Suppressor macrophage (primary cell): ENCODE measurements at regions not wholly inside any gene's neighbourhood (a gene's known extent, or its start where the extent isn't known, plus 50 kb on each side); places are given as distances from the start of the nearest gene placed in this dataset.

Experiments used
- DNase-seq, 4 experiments: peaks; one replicate each; pipeline ENCODE4 v3.0.0-alpha.2; 2020 to 2022

- peak; percentile 66 to 92 (median 79) for DNase-seq
Observed at GRCh38 chr14:71362920-71363584, 455.8 kb downstream of the PCNX1 start.

GRCh38 chr14:71363946-71364925 lies 457.0 kb downstream of the PCNX1 start:
- DNase-seq: peak; percentile 9 to 50 (median 34)

DNA sequence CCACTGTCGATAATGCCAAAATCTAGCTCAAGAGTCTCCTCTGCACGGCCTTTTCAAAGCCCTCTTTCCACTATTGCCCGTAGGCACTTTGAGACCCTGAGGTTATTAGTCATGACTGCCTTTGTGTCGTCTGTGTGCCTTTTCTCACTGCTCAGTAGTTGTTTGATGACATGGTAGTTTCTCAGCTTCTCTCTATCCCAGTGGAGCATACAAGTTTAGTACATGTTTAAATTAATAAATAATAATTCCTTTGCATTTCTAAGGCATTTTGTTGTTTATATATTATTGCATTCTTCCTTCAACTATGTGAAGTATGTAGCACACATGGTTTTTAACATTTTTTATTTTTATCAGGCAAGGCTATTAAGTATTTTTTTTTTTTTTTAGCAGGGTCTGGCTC lies 458.1 kb downstream of the PCNX1 start:
- DNase-seq: no peak

DNA sequence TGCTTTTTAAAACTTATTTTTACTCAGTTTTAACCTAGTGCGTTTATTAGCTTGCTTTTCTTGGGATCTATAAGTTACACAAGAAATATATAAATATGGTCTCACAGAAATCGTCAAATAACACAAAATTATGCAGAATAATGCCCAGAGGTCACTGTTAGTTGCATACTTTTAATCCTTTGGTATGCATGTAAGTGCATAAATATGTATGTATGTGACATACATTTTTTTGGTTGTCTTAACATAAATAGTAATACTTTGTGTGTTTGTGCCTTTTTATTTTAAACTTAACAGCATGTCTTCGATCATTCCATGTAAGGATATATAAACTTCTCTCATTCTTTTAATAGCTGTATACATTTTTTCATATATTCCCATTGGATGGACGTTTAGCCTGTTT lies 459.6 kb downstream of the PCNX1 start:
- DNase-seq: no peak

GRCh38 chr14:71371711-71372396 lies 464.6 kb downstream of the PCNX1 start:
- peak in 3 of 4 experiments; percentile 9 to 44 (median 20) for DNase-seq

GRCh38 chr14:71372411-71372838 lies 465.2 kb downstream of the PCNX1 start:
- DNase-seq: peak in 3 of 4 experiments; percentile 14 to 80 (median 76)

DNA sequence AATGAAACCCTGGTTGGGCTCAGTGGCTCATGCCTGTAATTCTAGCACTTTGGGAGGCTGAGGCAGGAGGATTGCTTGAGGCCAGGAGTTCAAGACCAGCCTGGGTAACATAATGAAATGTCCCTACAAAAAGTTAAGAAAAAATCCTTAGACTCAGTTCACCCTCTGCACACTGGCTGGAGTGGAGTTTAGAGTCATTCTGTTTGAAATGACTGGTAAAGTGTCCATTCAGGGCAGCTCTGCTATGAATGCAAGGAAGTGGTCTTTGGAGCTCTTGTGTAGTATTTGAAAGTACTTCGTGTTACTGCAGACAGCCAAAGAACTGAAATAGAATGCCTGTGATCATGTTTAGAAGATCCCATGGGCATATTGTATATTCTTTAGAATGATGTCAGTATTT lies 466.5 kb downstream of the PCNX1 start:
- DNase-seq: no peak

- no peak for DNase-seq
Observed at GRCh38 chr14:71374989-71375388, 467.7 kb downstream of the PCNX1 start.

- no peak for DNase-seq
Observed at GRCh38 chr14:71377099-71377498, 469.8 kb downstream of the PCNX1 start.

GRCh38 chr14:71380271-71380670 lies 473.0 kb downstream of the PCNX1 start:
- DNase-seq: no peak

DNA sequence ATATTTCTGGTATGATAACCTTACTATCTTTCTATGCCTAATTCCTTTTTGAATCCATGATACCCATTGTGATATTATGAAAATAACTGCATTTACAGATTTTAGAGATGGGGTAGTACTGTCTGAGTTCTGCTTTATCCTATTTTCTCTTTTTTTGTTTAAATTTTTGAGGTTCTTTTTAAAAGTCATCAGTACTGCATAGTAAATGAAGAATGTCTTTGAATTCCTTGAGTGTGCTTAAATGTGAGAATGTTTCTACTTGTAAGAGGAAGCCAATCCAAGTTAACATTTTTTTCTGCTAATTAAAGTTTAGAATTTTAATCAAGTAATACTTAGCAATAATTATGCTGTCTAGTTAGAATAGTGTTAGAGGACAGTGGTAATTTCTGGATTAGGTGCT lies 474.6 kb downstream of the PCNX1 start:
- DNase-seq: no peak

GRCh38 chr14:71382315-71382714 lies 475.1 kb downstream of the PCNX1 start:
- no peak for DNase-seq

GRCh38 chr14:71383510-71383909 lies 476.3 kb downstream of the PCNX1 start:
- no peak for DNase-seq

GRCh38 chr14:71384007-71384845 lies 477.0 kb downstream of the PCNX1 start:
- no peak for DNase-seq

- no peak for DNase-seq
Observed at GRCh38 chr14:71387753-71388152, 480.5 kb downstream of the PCNX1 start.

GRCh38 chr14:71388336-71388735 lies 481.1 kb downstream of the PCNX1 start:
- DNase-seq: no peak

DNA sequence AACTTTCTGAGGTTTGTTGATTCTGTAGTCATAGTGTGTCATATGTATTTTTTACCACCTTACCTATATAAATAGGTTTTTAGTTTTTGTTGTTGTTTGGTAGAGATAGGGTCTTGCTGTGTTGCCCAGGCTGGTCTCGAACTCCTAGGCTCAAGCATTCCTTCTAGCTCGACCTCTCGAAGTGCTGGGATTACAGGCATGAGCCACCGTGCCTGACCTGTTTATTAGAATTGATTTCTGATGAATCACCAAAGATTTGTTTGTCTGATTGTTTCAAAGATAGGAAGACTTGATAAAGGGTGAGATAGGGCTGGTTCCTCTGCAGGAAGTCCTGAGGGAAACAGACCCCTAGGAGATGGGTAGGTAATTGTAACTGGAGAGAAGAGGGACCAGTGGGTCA lies 481.6 kb downstream of the PCNX1 start:
- DNase-seq: no peak

- no peak for DNase-seq
Observed at GRCh38 chr14:71394386-71394785, 487.1 kb downstream of the PCNX1 start.

DNA sequence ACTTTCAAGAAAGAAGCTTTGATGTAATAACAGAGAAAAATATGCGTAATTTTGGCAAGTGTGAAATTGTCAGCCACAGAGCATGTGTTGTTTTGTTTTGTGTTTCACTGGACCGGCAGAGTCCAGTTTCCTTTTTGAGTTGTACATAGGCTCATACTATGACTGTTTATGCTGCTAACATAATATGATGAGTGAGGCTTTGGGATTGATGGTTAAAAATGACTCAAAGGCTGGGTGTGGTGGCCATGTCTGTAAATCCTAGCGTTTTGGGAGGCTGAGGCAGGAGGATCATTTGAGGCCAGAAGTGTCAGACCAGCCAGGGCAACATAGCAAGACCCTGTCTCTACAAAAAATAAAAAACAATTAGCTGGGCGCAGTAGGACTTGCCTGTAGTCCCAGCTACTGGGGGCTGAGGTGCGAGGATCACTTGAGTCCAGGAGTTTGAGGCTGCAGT lies 487.9 kb downstream of the PCNX1 start:
- peak in 1 of 4 experiments; percentile 15 for DNase-seq

- DNase-seq: no peak
Observed at GRCh38 chr14:71395636-71396035, 488.4 kb downstream of the PCNX1 start.

DNA sequence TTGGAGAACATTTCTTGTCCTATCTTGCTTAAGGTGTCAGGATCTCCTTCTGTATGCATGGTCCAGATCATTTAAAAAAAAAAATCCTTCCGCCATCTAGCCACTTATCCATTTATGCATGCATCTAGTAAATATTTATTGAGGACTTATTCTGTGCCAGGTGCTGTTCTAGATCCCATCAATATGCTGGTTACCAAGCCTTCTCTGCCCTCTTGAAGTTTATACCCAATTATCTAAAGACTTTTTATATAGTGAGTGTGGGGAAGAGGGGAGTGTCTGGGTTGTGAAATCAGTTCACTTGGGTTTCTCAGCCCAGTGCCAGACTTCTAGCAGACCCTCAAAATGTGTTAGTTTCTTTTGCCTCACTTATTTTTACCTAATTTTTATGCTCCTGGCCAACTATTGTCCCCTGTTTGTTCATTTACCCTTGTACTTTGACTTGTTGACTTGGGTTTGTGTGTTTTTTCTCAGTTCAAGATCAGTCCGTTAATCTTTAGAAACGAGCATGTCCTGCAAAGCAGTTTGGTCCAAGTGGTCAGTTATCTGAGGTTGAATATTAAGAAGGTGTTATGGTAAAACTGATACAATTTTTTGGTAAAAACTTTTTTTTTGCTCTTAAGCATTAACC lies 488.9 kb downstream of the PCNX1 start:
- DNase-seq: no peak

GRCh38 chr14:71397371-71397770 lies 490.1 kb downstream of the PCNX1 start:
- no peak for DNase-seq
